Occipital lobe (tissue), 1 donor: ENCODE measurements at regions not wholly inside any gene's neighbourhood (a gene's known extent, or its start where the extent isn't known, plus 50 kb on each side); places are given as distances from the start of the nearest gene placed in this dataset.
"Not testable (repeated sequence)": the region's sequence is repeated elsewhere in the genome, so short reads cannot be mapped to it uniquely, and the experiment has no call there.

Experiments
- DNase-seq: peaks from one replicate; lab custom pipeline; 2025; lab: John Stamatoyannopoulos, UW

DNA sequence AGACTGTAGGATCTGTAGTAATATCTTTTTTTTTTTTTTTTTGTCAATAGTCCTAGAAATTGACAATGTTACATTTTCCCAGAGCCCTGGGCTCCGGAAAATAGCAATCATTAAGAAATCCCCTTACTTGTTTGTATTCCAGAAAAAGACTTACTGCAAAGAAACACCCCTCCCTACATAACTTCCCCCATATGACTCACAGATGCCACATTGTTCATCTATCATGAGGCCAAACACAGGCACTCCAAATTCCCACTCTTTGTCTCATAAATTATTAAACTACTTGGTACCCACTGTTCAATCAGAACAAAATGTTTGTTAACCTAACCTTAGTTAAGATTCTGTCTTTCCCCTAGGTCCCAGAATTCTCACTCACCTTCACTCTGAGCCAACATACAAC lies 53.5 kb downstream of the TEX51 start:
- DNase-seq = no peak

DNA sequence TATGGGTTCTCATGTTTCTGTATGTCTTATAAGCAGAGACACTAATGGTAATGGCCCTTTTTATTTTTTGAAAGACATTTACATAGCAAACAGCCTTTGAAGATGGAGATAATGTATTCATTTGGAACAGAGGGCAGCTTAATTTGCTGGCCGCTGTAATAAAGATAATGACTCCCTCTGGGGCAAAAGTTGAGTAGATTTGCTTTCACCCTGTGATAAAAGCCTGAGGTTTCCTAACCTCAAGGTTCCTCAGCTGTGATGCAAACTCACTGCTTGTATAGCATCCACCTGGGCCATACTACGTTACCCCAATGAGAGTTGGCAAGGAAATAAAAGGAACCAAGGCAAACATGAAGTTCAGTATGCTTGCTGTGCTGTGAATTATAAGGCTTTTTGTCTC lies 54.8 kb downstream of the TEX51 start:
- no peak for DNase-seq

DNA sequence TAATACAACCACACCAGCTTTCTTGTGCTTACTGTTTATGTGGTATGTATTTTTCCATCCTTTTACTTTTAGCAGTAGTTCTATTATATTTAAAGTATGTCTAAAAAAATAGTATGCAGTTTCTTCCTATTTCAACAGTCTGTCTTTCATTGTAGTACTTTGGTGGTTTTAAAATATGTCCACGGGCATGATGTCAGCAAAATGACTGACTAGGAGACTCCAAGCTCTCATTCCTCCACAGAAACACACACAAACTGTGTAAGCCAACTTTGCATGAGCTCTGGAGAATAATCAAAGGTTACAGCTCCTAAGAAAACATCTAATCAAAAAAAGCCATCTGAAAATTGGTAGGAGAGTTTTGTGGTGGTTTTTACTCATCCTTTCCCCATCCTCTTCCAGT lies 56.1 kb downstream of the TEX51 start:
- DNase-seq = no peak

DNA sequence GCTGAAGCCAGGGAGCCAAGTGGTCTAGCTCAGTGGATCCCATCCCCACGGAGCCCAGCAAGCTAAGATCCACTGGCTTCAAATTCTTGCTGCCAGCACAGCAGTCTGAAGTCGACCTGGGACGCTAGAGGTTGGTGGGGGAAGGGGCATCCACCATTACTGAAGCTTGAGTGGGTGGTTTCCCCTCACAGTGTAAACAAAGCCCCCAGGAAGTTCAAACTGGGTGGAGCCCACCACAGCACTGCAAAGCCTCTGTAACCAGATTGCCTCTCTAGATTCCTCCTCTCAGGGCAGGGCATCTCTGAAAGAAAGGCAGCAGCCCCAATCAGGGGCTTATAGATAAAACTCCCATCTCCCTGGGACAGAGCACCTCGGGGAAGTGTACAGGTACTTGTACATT lies 58.1 kb downstream of the TEX51 start:
- DNase-seq = not testable (repeated sequence)

DNA sequence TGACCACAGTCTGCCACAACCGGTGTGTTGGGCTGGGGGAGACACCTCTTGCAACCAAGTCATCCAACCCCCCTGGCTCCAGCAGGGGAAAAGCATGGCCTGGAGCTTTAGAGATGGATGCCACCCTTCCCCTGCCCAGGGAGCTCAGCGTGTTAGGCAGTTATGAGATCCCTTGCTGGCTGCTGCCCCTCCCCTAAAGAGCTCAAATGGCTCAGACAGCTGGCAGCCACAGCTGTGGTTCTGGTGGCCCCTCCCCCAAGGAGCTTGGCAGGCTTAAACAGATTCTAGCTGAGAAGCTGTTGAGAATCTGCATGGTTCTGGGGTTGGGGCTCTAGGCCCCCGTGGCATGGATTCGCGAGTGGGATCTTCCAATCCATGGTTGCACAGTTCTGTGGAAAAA lies 64.7 kb downstream of the TEX51 start:
- DNase-seq = no peak

DNA sequence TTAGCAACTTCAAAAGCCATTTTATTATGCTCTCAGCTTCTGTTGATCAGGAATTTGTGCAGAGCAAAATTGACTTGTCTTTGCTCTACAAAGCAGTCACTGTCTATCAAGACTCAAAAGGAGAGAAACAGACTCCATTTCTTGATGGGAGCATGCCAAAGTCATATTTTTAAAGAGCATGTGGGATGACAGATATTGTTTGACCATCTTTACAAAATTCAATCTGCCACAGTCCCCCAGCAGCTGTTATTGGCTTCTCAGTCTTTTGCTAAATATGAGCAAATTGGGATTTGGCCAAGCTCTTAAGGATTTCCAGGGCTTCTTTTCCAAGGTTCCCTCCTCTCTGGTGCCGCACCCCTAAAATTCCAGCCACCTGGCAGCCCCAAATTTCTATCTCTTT lies 67.9 kb downstream of the TEX51 start:
- no peak for DNase-seq

DNA sequence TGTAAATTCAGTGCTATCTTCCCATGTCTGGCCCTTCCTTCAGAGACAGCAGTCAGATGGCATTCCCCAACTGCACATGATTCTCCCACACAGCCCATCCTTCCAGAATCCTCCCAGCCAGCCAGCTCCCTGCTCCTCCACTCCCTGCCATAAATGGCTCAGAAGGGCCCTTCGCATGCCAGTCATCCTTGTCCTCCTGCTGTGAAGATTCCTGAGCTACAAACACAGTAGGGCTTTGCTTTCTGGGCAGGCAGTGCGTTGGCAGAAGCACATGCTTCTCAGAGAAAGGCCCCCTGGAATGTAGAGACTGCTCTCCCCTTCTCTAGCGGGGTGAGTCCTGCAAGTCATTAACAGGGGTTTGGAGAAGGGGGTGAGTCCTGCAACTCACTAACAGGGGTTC lies 71.9 kb downstream of the TEX51 start:
- peak; percentile 25 for DNase-seq

DNA sequence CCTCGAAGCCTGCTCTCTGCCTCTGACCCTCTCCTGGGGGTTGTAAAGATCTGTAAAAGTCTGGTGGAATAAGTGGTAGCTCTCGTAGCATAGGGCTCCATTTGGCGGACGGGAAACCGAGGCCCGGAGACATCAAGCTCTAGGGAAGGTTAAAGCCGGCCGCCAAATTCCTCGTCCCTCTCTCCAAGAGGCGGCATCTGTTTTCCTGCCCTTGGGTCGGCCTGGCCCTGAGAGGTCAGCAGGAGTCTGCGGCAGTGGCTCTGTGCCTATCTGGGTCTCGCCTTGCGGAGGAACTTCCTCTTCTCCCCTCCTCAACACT lies 72.4 kb downstream of the TEX51 start:
- DNase-seq = no peak

DNA sequence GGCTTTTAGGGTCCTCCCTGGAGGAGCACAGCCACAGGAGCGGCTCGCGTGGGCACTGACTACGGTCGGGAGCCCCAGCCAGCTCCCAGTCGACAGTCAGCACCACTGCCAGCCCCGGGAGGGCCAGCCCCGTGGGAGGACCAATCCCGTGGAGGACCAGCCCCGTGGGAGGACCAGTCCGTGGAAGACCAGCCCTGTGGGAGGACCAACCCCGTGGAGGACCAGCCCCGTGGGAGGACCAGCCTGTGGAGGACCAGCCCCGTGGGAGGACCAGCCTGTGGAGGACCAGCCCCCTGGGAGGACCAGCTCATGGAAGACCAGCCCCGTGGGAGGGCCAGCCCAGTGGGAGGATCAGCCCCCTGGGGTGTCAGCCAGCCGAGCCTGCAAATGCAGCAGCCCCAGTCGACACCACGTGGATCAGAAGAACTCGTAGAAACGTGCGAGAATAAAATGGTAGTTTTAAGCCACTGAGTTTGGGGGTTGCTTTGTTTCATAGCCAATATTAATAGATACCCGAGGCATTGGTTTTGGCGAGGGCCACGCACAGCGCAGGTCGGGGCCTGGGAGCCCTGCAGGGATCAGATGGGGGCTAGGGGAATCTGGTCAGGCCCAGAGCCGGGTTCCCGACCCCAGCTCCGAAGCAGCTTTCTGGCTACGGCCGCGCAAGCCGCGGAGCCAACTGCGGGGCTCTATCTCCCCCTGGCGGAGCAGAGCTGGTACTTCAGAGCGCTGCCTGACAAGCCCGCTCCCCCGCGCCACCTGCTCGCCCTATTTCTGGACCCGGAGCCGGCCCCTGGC lies 73.0 kb downstream of the TEX51 start:
- peak; percentile 69 for DNase-seq

DNA sequence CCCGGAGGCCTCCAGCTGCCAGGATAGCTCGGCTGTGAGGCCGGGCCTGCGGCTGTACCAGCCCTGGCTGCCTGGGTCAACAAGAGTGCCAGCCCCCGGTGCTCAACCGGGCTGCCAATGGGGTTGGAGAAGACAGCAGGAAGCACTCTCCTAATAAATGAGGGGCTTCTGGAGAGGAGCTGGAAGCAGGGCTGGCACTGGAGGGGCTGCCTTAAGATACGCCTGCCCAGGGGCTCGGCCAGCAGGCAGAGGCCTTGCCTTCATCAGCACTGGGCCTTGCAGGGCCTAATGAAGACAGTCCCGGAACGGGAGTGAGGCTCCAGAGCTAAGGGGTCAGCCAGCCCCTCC lies 73.6 kb downstream of the TEX51 start:
- DNase-seq = no peak

DNA sequence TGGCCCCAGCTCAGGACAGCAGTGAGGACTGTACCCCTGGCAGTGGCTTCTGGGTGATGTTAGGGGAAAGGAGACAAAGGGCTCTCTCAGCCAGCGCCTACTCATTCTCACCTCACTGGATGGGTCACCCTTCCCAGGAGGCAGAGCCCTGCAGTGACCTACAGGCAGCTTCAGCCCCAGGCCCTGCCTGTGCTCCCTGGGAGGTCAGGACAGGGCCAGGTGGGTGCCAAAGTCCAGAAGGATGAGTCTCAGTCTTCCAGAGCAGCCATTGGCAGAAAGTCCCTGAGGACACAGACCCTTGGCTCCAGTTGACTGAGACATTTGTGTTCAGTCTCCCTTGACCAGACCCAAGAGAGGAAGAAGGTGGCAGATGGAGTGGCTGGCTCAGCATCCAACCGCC lies 75.1 kb downstream of the TEX51 start:
- DNase-seq = no peak

DNA sequence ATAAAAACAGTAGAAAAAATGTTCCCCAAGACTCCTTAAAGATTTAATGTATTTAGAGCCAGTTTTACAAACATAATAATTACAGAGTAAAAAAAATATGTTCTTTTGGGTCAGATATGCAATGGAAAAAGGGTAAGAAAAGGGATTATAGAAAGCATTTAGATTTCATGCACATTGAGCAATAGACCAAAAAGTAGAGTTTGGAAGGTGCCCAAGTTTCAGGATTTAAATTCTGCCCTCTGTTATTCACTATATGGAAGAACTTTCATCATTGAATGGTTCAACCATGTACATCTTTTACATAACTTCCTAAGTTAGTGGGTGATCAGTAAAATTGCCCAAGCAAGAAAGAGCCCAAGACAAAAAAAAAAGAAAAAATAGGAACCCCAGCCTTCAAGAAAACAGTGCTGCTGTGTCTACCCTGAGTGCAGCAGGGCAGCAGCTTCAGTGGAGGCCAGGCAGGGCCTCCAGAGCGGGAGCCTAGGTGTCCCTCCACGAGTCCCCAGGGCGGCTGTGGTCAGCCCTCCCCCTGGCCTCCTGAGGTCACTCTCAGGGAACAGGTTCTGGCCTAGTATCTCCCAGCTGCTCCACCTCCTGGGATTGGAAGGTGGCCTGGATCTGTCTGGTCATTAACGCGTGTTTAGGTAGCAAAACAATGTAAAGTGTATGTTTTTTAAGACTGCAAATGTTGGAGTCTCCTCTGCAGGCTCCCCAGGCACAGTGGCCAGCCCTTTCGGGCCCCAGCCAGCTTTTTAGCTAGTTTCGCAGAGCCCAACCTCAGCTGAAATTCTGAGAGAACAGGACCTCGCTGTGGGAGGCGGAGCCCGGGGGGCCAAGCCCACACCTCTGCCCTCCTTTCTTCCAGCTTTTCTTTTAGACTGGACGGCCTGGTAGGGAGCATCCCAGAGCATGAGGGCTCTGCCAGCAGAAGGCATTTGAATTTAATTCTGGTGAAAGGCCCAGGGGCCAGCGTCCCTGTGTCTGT lies 77.3 kb downstream of the TEX51 start:
- no peak for DNase-seq

DNA sequence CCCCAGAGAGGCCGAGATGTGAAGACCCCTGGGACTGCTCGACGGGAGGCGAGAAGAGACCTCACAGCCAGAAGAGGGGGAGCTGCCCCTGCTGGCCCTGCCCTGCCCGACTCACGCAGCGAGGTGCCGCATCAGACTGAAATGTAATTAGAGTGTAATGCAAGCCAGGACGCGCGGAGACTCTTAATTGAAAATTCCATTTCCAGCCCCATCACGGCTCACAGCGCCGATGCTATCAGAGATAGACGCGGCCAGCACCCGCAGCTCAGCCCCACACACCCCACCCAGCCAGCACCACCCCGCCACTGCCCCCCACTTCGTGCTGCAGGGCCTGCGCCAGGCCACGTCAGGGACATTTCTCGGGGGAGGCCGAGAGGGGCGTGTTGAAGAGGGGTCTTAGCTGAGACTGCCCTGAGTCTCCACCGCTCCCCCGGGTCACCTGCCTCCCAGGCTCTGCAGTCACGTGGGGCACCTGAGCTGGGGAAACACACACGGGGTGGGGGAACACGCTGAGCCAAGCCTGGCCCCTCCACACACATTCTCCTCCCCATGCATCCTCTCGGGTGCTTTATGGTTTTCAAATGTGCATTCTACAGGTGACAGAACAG lies 78.1 kb downstream of the TEX51 start:
- no peak for DNase-seq

DNA sequence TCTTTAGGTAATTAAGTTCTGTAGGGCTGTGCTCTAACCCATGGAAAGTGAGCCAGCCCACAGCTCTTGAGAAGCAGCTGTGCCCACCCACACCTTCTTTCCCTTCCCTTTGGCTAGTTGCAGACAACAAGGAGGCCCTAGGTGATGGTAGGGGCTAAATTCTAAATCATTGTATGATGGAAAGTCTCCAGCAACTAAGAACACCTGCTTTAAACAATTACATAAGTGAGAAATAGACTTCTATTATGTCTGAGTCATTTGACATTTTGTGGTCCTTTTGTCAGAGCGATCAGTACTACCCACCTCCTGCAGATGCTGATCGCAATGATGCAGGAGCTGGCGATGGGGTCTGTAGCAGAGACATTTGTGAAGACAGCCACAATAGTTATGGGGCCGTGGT lies 79.6 kb downstream of the TEX51 start:
- DNase-seq = no peak

DNA sequence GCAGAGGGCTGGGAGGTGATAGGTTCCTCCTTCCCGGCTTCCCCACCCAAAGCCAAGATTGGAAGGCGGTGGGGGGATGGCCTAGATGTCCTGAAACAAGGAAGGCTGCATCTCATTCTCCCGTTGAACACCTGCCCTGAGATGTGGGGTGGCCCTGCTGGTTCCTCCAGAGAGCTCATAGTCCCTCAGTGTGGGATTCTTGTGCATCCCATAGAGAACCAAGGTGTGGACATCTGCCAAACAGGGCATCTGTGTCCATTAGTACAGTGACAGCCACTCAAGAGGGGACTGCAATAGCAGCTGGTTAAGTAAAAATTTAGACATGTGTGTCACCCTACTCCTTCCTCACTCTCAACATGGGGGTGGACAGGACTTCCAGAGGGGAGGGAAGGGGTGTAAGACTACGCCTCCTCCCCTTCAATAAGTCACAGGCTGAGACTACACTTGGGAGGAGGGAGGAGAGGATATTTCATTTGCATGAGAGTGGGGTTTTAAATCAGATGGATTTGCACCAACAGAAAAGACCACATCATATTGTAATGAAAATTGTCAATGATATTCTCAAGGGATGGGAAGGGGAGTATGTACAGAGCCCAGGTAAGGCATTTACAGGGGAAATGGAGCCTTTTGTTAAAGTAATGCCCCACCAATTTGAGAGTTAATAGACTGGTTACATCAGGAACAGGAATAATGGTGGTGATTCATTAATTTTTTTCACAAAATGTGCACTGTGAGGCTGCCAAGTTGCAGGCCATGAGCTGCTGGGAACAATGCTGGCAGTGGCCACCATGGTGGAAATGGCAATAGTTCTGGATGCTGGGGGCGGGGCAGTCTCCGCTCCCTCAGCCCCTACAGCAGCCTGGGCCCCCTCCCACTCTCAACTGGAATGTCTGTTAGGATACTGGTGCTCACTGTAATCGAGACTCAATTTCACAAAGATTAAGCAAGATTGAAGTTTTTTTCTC lies 80.6 kb downstream of the TEX51 start:
- peak; percentile 19 for DNase-seq

DNA sequence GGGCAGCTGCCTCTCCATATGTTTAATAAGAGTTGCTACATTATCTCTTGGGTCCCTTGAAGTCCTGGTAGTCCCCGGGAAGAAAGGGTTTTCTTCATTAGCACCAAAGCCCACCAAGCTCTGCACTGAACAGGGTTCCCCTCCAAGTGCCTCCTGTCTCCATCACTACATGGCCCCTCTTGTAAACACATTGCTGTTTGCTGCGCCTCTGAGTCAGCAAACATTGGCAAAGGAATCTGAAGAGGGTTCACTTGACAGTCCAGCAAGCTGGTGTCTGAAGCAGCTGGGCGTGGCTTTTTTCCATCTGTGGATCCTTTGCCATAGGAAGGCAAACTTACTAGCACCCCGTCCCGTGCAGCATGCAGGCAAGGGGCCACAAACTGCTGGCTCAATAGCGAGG lies 82.8 kb downstream of the TEX51 start:
- no peak for DNase-seq

DNA sequence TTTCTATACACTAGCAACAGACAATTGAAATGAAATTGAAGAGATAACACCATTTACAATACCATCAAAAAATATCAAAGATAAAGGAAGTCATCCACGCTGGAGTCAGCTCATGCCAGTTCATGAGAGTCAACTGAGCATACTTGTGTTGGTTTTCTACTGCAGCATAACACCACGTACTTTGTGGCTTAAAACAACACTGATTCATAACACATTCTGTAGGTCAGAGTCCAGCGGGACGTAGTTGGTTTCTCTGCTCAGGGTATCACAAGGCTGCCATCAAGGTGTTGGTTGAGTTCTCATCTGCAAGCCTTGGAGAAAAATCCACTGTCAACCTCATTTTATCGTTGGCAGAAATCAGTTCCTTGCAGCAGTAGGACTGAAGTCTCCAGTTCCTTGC lies 84.2 kb downstream of the TEX51 start:
- no peak for DNase-seq

DNA sequence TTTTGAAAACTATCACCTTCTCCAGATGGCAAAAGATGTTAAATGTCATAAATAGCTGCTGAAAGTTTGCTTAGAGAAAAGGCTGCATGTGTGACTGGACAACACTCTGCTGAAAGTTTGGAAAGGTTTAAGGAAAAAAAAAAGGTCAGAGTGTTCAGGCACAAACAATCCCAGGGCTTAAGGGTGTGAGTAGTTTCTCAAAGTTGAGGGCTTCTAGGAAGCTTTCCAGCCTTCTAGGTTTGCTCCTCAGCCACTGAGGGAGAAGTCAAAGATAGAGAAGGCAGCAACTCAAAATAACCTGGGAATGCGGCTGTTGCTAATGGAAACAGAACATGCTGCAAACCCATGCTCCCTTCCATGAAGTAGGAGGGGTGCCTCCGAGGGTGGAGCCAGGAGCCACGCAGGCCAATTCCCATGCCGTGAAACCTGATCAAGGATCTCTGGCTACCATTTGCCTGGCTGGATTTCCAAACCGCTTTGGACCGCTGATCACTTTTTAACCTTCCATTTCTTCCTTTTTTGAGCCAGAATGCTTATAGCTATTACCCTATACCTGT lies 88.0 kb downstream of the TEX51 start:
- DNase-seq = no peak

DNA sequence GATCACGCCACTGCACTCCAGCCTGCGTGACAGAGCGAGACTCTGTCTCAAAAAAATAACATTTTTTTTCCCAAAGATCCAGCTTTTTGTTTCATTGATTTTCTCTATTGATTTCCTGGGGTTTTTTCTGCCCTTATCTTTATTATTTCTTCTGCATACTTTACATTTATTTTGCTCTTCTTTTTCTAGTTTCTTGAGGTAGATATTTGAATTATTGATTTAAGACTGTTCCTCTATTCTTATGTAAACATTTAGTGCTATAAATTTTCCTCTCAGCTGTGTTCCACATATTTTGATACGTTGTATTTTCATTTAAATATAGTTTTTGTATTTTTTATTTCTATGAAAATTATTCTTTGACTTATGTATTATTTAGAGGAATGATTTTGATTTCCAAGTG lies 89.8 kb downstream of the TEX51 start:
- DNase-seq = no peak

DNA sequence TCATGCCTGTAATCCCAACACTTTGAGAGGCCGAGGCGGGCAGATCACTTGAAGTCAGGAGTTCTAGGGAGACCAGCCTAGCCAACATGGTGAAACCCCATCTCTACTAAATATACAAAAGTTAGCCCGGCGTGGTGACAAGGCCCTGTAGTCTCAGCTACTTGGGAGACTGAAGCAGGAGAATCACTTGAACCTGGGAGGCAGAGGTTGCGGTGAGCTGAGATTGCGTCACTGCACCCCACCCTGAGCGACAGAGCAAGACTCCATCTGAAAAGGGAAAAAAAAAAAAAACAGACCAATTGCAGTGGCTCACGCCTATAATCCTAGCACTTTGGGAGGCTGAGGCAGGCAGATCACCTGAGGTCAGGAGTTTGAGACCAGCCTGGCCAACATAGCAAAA lies 90.4 kb downstream of the TEX51 start:
- not testable (repeated sequence) for DNase-seq

DNA sequence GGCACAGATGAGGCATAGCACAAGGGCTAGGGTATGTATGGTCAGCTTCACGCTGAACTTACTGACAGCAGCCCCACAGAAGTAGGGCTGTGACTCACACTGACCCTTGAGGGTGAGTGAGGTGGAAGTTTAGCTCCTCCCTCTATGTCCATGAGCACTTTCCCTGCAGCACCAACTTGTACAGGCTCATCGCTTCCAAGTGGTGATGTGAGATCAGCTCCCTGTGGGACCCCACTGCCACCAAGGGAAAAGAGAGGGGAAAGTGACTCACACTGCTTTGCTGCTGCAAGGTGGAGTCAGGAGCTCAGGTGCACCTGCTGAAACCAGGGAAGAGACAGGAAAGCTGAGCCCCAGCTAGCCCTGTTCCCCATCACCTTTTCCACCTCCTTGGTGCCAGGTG lies 91.5 kb downstream of the TEX51 start:
- no peak for DNase-seq
